Cardiac septum (tissue), 1 donor: ENCODE measurements at regions not wholly inside any gene's neighbourhood (a gene's known extent, or its start where the extent isn't known, plus 50 kb on each side); places are given as distances from the start of the nearest gene placed in this dataset.

Experiments
- DNase-seq: peaks from one replicate; pipeline ENCODE4 v3.0.0-alpha.2; 2020; ENCODE audit warnings: low spot score
- intact Hi-C: fragments of 100-400 bp; cut with DNase I; formaldehyde crosslinking; loops from one replicate; pipeline ENCODE4 v1.14.0; 2022
- donor health status: DM: no; HTN: no; CAD: no.

- no peak for DNase-seq
- intact Hi-C loops, result no loop called here
Observed at GRCh38 chr18:10378688-10379420, 75.6 kb upstream of the APCDD1 start.

- no peak for DNase-seq
- intact Hi-C loops, result no loop called here
Observed at GRCh38 chr18:10379522-10379921, 74.9 kb upstream of the APCDD1 start.

- intact Hi-C loops, result no loop called here
Observed at GRCh38 chr18:10381516-10381915, 72.9 kb upstream of the APCDD1 start.

GRCh38 chr18:10381951-10382350 lies 72.5 kb upstream of the APCDD1 start:
- intact Hi-C loops, result no loop called here
- DNase-seq, result no peak

More at GRCh38 chr18:10381516-10381915, 72.9 kb upstream of the APCDD1 start:
- DNase-seq, result no peak

- intact Hi-C loops, result no loop called here
- no peak for DNase-seq
Observed at GRCh38 chr18:10386049-10386448, 68.4 kb upstream of the APCDD1 start.

GRCh38 chr18:10386956-10387355 lies 67.5 kb upstream of the APCDD1 start:
- no peak for DNase-seq
- intact Hi-C loops, result no loop called here

- intact Hi-C loops, result no loop called here
- DNase-seq, result no peak
Observed at GRCh38 chr18:10387399-10387798, 67.0 kb upstream of the APCDD1 start.

- intact Hi-C loops, result no loop called here
- DNase-seq, result no peak
Observed at GRCh38 chr18:10388373-10388772, 66.1 kb upstream of the APCDD1 start.

GRCh38 chr18:10391506-10391905 lies 62.9 kb upstream of the APCDD1 start:
- no peak for DNase-seq
- intact Hi-C loops, result no loop called here

GRCh38 chr18:10397004-10397403 lies 57.4 kb upstream of the APCDD1 start:
- no peak for DNase-seq
- intact Hi-C loops, result no loop called here

GRCh38 chr18:10398571-10398970 lies 55.9 kb upstream of the APCDD1 start:
- no peak for DNase-seq
- intact Hi-C loops, result no loop called here

GRCh38 chr18:10399465-10399864 lies 55.0 kb upstream of the APCDD1 start:
- no peak for DNase-seq
- intact Hi-C loops, result no loop called here

GRCh38 chr18:10400534-10401307 lies 53.7 kb upstream of the APCDD1 start:
- intact Hi-C loops, result no loop called here
- DNase-seq, result no peak

GRCh38 chr18:10401521-10401920 lies 52.9 kb upstream of the APCDD1 start:
- intact Hi-C loops, result no loop called here
- DNase-seq, result no peak

- DNase-seq, result no peak
- intact Hi-C loops, result no loop called here
Observed at GRCh38 chr18:10401930-10402329, 52.5 kb upstream of the APCDD1 start.

GRCh38 chr18:10402871-10403559 lies 51.4 kb upstream of the APCDD1 start:
- intact Hi-C loops, result no loop called here
- DNase-seq, result no peak

- no peak for DNase-seq
Observed at GRCh38 chr18:10403708-10404107, 50.7 kb upstream of the APCDD1 start.

GRCh38 chr18:10404168-10404567 lies 50.3 kb upstream of the APCDD1 start:
- no peak for DNase-seq
- intact Hi-C loops, result no loop called here

More at GRCh38 chr18:10403708-10404107, 50.7 kb upstream of the APCDD1 start:
- intact Hi-C loops, result no loop called here
